Lung (tissue), 11 donors: ENCODE measurements at regions not wholly inside any gene's neighbourhood (a gene's known extent, or its start where the extent isn't known, plus 50 kb on each side); places are given as distances from the start of the nearest gene placed in this dataset.

Source experiments
- ATAC-seq: fragments of 200-7000 bp; cut with Tn5 transposase; one replicate; pipeline ENCODE4 v1.9.1; 2020; ENCODE audit warnings: moderate number of reproducible peaks; ENCODE audit not compliant: insufficient read depth, low FRiP score
- DNase-seq, 3 donors: peaks; one replicate each; pipeline ENCODE4 v3.0.0-alpha.2; 2013 to 2017
- H3K27ac ChIP-seq, 2 donors: one replicate each; pipeline ENCODE4 v1.5.1; 2013; ENCODE audit warnings: mild to moderate bottlenecking in 2 of 2, moderate library complexity in 2 of 2, control low read depth in 1 of 2, inconsistent platforms in 1 of 2, low read depth in 1 of 2, low read length in 1 of 2
- H3K27me3 ChIP-seq, 3 donors: one replicate each; pipeline ENCODE4 v1.5.1; 2013; ENCODE audit warnings: low read length in 2 of 3; ENCODE audit not compliant: control insufficient read depth in 3 of 3, insufficient read depth in 3 of 3
- H3K36me3 ChIP-seq, 4 donors: one replicate each; pipeline ENCODE4 v1.5.1; 2013; ENCODE audit warnings: low read length in 4 of 4, mild to moderate bottlenecking in 1 of 4, moderate library complexity in 1 of 4; ENCODE audit not compliant: control insufficient read depth in 4 of 4, insufficient read depth in 4 of 4
- H3K4me1 ChIP-seq, 5 donors: one replicate each; pipeline ENCODE4 v1.5.1; 2013; ENCODE audit warnings: low read length in 5 of 5, mild to moderate bottlenecking in 2 of 5, moderate library complexity in 1 of 5; ENCODE audit not compliant: control insufficient read depth in 5 of 5, insufficient read depth in 5 of 5
- H3K4me3 ChIP-seq: one replicate; pipeline ENCODE4 v1.5.1; 2013; ENCODE audit warnings: mild to moderate bottlenecking, control low read depth, moderate library complexity
- H3K9ac ChIP-seq, 2 donors: one replicate each; pipeline ENCODE4 v1.5.1; 2013; ENCODE audit warnings: low read length in 2 of 2, control low read depth in 1 of 2; ENCODE audit not compliant: insufficient read depth in 1 of 2
- H3K9me3 ChIP-seq, 4 donors: one replicate each; pipeline ENCODE4 v1.5.1; 2013; ENCODE audit warnings: low read length in 3 of 4, mild to moderate bottlenecking in 1 of 4, moderate library complexity in 1 of 4; ENCODE audit not compliant: control insufficient read depth in 4 of 4, insufficient read depth in 3 of 4
- CTCF ChIP-seq: IDR thresholded peaks from 2 replicates; pipeline ENCODE4 v1.5.1; 2012; ENCODE audit warnings: mild to moderate bottlenecking; ENCODE audit errors: control extremely low read depth, extremely low read depth
- WGBS, 2 donors: extraction: QIAGEN DNeasy Blood & Tissue Kit; methylation state at CpG; one replicate each; pipeline ENCODE4 v1.1.7; 2013; 5-methylcytosine and 5-hydroxymethylcytosine counted together
- donor health status: control.
- donor health status: control.
- donor health status: Bipolar disorder and iron deficiency.
- donor health status: healthy.
- donor health status: DM: yes; HTN: yes; CAD: no.

- H3K27ac ChIP-seq: no peak overlapping the region
- no peaks in the 10 kb centered on the region for H3K36me3 ChIP-seq
- DNase-seq (no peak), ATAC-seq (no peak)
- no peak overlapping the region for H3K9ac ChIP-seq
- WGBS, 2 donors: 57 to 72% methylated on average over 2 of the region's 2 CpGs
- H3K27me3 ChIP-seq: no peaks in the 10 kb centered on the region
- no peaks in the 10 kb centered on the region for H3K9me3 ChIP-seq
- H3K4me3 ChIP-seq: no peak overlapping the region
- no peak for TF ChIP-seq CTCF
- no peaks in the 10 kb centered on the region for H3K4me1 ChIP-seq
These were observed 243.0 kb upstream of the PDE3A start for GRCh38 chr12:20125276-20125798.

- no peaks in the 10 kb centered on the region for H3K36me3 ChIP-seq
- no peak for DNase-seq
- no peaks in the 10 kb centered on the region for H3K9me3 ChIP-seq
- TF ChIP-seq CTCF: no peak
- no peak for ATAC-seq
- H3K27ac ChIP-seq: no peak overlapping the region
- H3K27me3 ChIP-seq: no peaks in the 10 kb centered on the region
- no peaks in the 10 kb centered on the region for H3K4me1 ChIP-seq
- WGBS, 2 donors: 82 to 92% methylated on average over 4 of the region's 4 CpGs
- no peak overlapping the region for H3K9ac ChIP-seq
- H3K4me3 ChIP-seq: no peak overlapping the region
These were observed 241.7 kb upstream of the PDE3A start for GRCh38 chr12:20126601-20127000.

- ATAC-seq: no peak
- H3K27me3 ChIP-seq: no peaks in the 10 kb centered on the region
- 93 to 97% methylated on average over 2 of the region's 2 CpGs for WGBS, 2 donors
These were observed 240.9 kb upstream of the PDE3A start for GRCh38 chr12:20127413-20127812.

More at GRCh38 chr12:20127413-20127812, 240.9 kb upstream of the PDE3A start:
- no peak for DNase-seq
- Histone ChIP-seq H3K27ac (no peak overlapping the region), H3K4me1 (no peaks in the 10 kb centered on the region), H3K9ac (no peak overlapping the region), H3K4me3 (no peak overlapping the region), H3K9me3 (no peaks in the 10 kb centered on the region), H3K36me3 (no peaks in the 10 kb centered on the region)
- no peak for TF ChIP-seq CTCF
